ENCODE measurements at regions not wholly inside any gene's neighbourhood (a gene's known extent, or its start where the extent isn't known, plus 50 kb on each side); places are given as distances from the start of the nearest gene placed in this dataset.

DNA sequence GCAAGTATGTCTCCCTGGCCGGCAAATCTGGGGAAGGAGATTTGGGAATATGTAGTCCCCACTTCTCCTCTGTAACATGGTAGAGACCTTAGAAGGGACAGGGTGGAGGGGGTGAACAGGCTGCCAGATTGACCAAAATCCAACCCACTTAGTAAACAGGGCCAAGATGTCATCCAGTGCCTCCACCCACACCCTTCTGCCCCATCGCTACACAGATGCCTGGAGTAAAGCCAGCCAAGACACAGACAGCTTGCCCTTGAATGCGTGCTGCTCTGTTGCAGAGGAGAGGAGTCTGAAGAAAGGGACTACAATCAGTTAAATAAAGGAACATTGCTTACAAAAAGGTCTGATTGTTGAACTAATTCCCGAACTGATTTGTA lies 160.1 kb upstream of the LDB2 start:
- peak; percentile 89 for DNase-seq
- H3K4me1 ChIP-seq (ENCODE audit: insufficient read depth), result peaks cover 56% of the 10 kb centered on the region
- 0 to 7% methylated on average over 4 of the region's 4 CpGs for WGBS, 2 experiments (ENCODE audit: low coverage in 1 of 2, low lambda C conversion rate in 2 of 2, missing lambda C conversion rate in 2 of 2)
- no peaks in the 10 kb centered on the region for H3K9me3 ChIP-seq (ENCODE audit: low read depth)
- no peaks in the 10 kb centered on the region for H3K36me3 ChIP-seq (ENCODE audit: low read depth)
- no peaks in the 10 kb centered on the region for H3K9me2 ChIP-seq (ENCODE audit: insufficient read depth)
- H3F3A ChIP-seq (ENCODE audit: insufficient read depth), result peaks cover 47% of the 10 kb centered on the region
- TF ChIP-seq EZH2 (IDR thresholded peaks at IDR 0.05; ENCODE audit: insufficient read depth, poor library complexity, severe bottlenecking) (no peak), EZH2phosphoT487 (IDR thresholded peaks at IDR 0.05; ENCODE audit: insufficient read depth, low read depth) (no peak)
- peak overlapping the region; percentile 57 for H3K9ac ChIP-seq
- no peaks in the 10 kb centered on the region for H3K27me3 ChIP-seq (replicated peaks; ENCODE audit: insufficient read depth)
- peak overlapping the region; percentile 78 for H3K27ac ChIP-seq
- H4K20me1 ChIP-seq (ENCODE audit: insufficient read depth), result no peaks in the 10 kb centered on the region
- H3K79me2 ChIP-seq (ENCODE audit: insufficient read depth), result no peaks in the 10 kb centered on the region
- peak overlapping the region; percentile 75 for H2AFZ ChIP-seq
- in situ Hi-C loops (cut with MboI), result no loop called here
- peak overlapping the region; percentile 82 for H3K4me2 ChIP-seq (ENCODE audit: unreplicated experiment)
- peak overlapping the region; percentile 58 for H3K4me3 ChIP-seq

DNA sequence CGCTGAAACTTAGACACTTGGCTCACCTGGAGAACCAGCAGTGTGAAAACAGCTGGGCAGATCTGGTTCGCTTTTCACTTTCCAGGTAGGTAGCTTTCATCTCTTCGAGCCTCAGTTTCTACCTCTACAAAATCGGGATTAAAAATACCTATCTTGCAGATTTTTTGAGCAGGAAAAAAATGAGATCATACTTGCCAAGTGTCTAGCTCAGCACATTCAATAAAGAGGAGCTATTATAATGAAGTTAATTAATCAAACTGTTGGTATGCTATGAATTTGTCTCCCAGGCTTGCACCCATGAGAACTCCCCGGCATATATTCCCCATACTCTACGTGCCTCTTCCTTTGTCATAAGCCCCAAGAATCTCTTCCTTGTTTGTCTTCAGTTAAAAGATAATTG lies 158.6 kb upstream of the LDB2 start:
- Histone ChIP-seq H3K9me3 (ENCODE audit: low read depth) (no peaks in the 10 kb centered on the region), H3K4me2 (ENCODE audit: unreplicated experiment) (no peak overlapping the region), H3K9me2 (ENCODE audit: insufficient read depth) (no peaks in the 10 kb centered on the region), H3K27me3 (replicated peaks; ENCODE audit: insufficient read depth) (no peaks in the 10 kb centered on the region), H3K36me3 (ENCODE audit: low read depth) (no peaks in the 10 kb centered on the region), H3K27ac (0 out of 2 replicates have a peak overlapping the region, but pooled peaks have one; percentile 78), H3K9ac (no peak overlapping the region), H2AFZ (no peak overlapping the region), H3K4me3 (no peak overlapping the region), H4K20me1 (ENCODE audit: insufficient read depth) (no peaks in the 10 kb centered on the region), H3K4me1 (ENCODE audit: insufficient read depth) (peaks cover 50% of the 10 kb centered on the region), H3F3A (ENCODE audit: insufficient read depth) (peaks cover 44% of the 10 kb centered on the region), H3K79me2 (ENCODE audit: insufficient read depth) (no peaks in the 10 kb centered on the region)
- no peak for DNase-seq
- WGBS, 2 experiments (ENCODE audit: low coverage in 1 of 2, low lambda C conversion rate in 2 of 2, missing lambda C conversion rate in 2 of 2), result 98% methylated on average over 6 of the region's 6 CpGs
- TF ChIP-seq EZH2phosphoT487 (IDR thresholded peaks at IDR 0.05; ENCODE audit: insufficient read depth, low read depth), result no peak
- TF ChIP-seq EZH2 (IDR thresholded peaks at IDR 0.05; ENCODE audit: insufficient read depth, poor library complexity, severe bottlenecking), result no peak
- in situ Hi-C loops (cut with MboI), result no loop called here

DNA sequence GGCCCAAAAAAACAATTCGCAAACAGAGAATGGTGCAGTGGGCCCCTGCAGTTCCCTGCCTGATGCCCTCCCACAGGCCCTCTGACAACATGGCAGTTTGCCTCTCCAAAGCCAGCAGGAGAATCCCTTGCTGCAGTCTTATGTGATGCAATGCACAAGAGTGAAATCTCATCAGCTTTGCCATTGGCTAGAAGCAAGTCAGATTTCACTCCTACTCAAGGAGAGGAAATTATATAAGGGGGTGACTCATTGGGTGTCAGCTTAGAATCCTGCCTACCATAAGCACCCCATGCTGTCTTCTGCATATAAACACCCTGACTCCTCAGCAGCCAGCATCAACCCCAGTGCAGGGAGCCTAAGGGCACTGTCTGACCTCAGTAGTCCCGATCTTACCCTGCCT lies 157.3 kb upstream of the LDB2 start:
- no peaks in the 10 kb centered on the region for H3K27me3 ChIP-seq (replicated peaks; ENCODE audit: insufficient read depth)
- peak; percentile 95 for DNase-seq
- H3K36me3 ChIP-seq (ENCODE audit: low read depth), result no peaks in the 10 kb centered on the region
- in situ Hi-C loops (cut with MboI), result no loop called here
- H2AFZ ChIP-seq, result peak overlapping the region; percentile 68
- 67 to 71% methylated on average over 2 of the region's 2 CpGs for WGBS, 2 experiments (ENCODE audit: low coverage in 1 of 2, low lambda C conversion rate in 2 of 2, missing lambda C conversion rate in 2 of 2)
- no peaks in the 10 kb centered on the region for H3K79me2 ChIP-seq (ENCODE audit: insufficient read depth)
- H3K4me2 ChIP-seq (ENCODE audit: unreplicated experiment), result peak overlapping the region; percentile 22
- peak overlapping the region; percentile 48 for H3K27ac ChIP-seq
- no peak overlapping the region for H3K4me3 ChIP-seq
- peaks cover 39% of the 10 kb centered on the region for H3F3A ChIP-seq (ENCODE audit: insufficient read depth)
- no peak overlapping the region for H3K9ac ChIP-seq
- H4K20me1 ChIP-seq (ENCODE audit: insufficient read depth), result no peaks in the 10 kb centered on the region
- H3K4me1 ChIP-seq (ENCODE audit: insufficient read depth), result peaks cover 50% of the 10 kb centered on the region
- H3K9me2 ChIP-seq (ENCODE audit: insufficient read depth), result no peaks in the 10 kb centered on the region
- TF ChIP-seq EZH2phosphoT487 (IDR thresholded peaks at IDR 0.05; ENCODE audit: insufficient read depth, low read depth), result no peak
- TF ChIP-seq EZH2 (IDR thresholded peaks at IDR 0.05; ENCODE audit: insufficient read depth, poor library complexity, severe bottlenecking), result no peak
- H3K9me3 ChIP-seq (ENCODE audit: low read depth), result no peaks in the 10 kb centered on the region

DNA sequence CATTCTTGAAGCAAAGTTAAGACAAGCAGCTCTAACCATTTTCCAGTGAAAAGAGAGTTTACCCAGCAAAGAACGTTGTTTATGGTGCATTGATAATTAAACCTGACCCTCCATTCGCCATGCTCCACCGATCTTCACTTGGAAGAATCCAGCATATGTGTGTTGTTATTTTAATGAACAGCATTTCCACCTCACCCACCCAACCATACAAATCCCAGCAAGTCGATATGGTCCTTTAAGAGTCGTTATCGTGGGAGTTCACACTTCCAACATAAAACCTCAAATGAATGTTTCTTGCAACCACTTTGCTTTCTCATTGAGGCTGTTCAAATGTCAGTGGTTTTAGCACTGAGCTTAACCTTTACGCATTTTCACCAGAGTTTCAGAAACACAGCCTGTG lies 147.4 kb upstream of the LDB2 start:
- no peaks in the 10 kb centered on the region for H3K9me2 ChIP-seq (ENCODE audit: insufficient read depth)
- H3K36me3 ChIP-seq (ENCODE audit: low read depth), result no peaks in the 10 kb centered on the region
- no peaks in the 10 kb centered on the region for H3K9me3 ChIP-seq (ENCODE audit: low read depth)
- H3K4me1 ChIP-seq (ENCODE audit: insufficient read depth), result no peaks in the 10 kb centered on the region
- no peak for DNase-seq
- H3F3A ChIP-seq (ENCODE audit: insufficient read depth), result no peaks in the 10 kb centered on the region
- H3K4me2 ChIP-seq (ENCODE audit: unreplicated experiment), result no peak overlapping the region
- no peak overlapping the region for H3K4me3 ChIP-seq
- in situ Hi-C loops (cut with MboI), result no loop called here
- no peaks in the 10 kb centered on the region for H3K79me2 ChIP-seq (ENCODE audit: insufficient read depth)
- H3K27me3 ChIP-seq (replicated peaks; ENCODE audit: insufficient read depth), result no peaks in the 10 kb centered on the region
- no peak overlapping the region for H3K9ac ChIP-seq
- H3K27ac ChIP-seq, result no peak overlapping the region
- 92 to 98% methylated on average over 7 of the region's 7 CpGs for WGBS, 2 experiments (ENCODE audit: low coverage in 1 of 2, low lambda C conversion rate in 2 of 2, missing lambda C conversion rate in 2 of 2)
- TF ChIP-seq EZH2phosphoT487 (IDR thresholded peaks at IDR 0.05; ENCODE audit: insufficient read depth, low read depth) (no peak), EZH2 (IDR thresholded peaks at IDR 0.05; ENCODE audit: insufficient read depth, poor library complexity, severe bottlenecking) (no peak)
- H2AFZ ChIP-seq, result no peak overlapping the region
- no peaks in the 10 kb centered on the region for H4K20me1 ChIP-seq (ENCODE audit: insufficient read depth)
